ENCODE measurements at regions not wholly inside any gene's neighbourhood (a gene's known extent, or its start where the extent isn't known, plus 50 kb on each side); places are given as distances from the start of the nearest gene placed in this dataset.
A peak's percentile ranks its signal among the peaks of the same experiment; 100 is the strongest.
"Not testable (repeated sequence)": the region's sequence is repeated elsewhere in the genome, so short reads cannot be mapped to it uniquely, and the experiment has no call there.

DNA sequence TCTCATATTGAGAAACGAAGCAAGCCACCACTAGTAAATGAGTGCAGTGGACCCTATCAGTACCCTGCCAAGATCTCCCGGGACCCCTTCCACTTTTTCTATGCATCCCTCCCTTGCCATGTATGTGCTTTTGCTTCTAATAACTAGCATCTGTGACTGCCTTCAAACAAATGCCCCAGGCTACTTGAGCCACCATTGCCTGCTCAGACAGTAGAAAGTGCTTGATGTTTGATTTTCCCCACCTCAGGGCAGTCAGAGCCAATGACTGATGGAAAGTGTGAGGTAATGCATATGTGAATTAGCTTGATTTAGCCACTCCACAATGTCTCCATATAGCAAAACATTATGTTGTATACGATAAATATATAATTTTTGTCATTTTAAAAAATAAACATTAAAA lies 797.3 kb upstream of the ACO1 start:
- no peak for DNase-seq

DNA sequence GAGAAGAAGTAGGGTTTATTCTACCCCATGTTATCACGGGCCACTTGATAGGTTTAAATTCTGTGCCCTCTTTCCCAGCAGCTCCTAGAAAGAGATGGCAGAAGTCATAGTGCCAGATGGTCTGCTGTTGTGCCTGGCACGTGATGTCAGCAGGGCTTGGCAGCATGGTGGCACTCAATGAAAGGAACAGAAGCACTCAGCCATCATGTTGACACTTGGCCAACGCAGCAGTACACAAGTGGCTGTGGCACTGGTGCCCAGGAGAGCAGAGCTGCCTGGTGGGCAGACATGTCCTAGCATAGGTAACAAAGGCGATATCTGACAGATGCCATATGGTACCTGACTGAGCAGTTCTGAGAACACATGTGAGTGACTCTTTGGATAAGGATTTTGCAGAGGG lies 796.4 kb upstream of the ACO1 start:
- DNase-seq: no peak

DNA sequence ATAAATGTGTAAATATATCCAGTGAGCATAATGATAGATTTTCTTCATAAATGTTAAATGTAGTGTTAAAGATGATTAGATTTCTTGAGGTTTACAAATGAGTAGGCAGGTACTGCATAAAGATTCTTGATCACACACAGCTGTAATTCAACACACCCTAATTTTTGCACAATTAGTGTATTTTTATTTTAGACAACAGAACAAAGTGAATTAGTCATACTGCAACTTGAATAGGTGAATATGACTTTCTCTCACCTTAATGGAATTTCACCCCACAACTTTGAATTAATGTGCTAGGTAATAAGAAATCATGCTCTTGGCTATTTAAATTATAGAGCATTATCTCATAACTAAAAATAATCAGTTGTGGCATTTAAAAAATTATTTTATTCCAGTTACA lies 795.7 kb upstream of the ACO1 start:
- no peak for DNase-seq

DNA sequence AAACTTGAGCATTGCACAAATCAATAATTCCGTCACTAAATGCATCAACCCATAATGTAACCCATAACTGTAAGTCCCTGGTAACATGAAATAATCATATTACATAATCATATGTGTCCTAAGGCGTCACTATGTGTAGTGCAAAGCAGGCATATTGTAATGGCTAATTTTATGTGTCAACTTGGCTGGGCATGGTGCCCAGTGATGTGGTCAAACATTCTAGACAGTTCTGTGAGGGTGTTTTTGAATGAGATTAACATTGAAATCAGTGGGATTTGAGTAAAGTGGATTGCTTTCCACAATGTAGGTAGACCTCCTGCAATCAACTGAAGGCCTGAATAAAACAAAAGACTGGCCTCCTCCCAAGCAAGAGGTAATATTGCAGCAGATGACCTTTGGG lies 794.4 kb upstream of the ACO1 start:
- peak; percentile 23 for DNase-seq

DNA sequence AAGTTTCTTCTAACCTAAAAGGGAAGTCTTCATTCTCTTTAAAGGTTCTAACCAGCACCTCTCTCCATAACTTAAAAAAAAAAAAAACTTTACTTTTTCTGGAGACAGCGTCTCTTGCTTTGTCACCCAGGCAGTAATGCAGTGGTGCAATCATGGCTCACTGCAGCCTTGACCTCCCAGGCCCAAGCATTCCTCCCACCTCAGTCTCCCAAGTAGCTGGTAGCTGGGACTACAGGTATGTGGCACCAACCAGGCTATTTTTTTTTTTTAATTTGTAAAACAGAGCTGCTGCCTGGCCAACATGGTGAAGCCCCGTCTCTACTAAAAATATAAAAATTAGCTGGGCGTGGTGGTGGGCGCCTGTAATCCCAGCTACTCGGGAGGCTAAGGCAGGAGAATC lies 787.4 kb upstream of the ACO1 start:
- not testable (repeated sequence) for DNase-seq

- no peak for DNase-seq
Observed at GRCh38 chr9:31597977-31598376, 786.5 kb upstream of the ACO1 start.

GRCh38 chr9:31601666-31602065 lies 782.8 kb upstream of the ACO1 start:
- no peak for DNase-seq

- no peak for DNase-seq
Observed at GRCh38 chr9:31604531-31604930, 779.9 kb upstream of the ACO1 start.

GRCh38 chr9:31605164-31605563 lies 779.3 kb upstream of the ACO1 start:
- DNase-seq: no peak

DNA sequence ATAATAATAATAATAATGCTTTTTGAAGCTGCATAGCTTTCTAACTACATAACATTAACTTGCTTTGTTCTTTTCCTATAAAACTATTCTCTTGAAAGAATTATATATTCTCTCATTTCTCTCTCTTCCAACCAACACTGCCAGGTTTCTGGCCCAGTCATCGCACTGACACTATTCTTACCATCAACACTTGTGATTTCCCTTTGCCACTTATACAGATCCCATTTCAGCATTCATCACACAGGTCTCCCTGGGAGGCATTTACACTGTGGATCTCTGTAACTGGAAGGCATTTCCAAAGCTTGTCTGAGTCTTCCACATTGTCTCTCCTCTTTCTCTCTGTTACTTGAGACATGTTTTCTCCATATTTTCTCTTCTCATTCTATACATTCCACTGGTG lies 777.8 kb upstream of the ACO1 start:
- no peak for DNase-seq

- no peak for DNase-seq
Observed at GRCh38 chr9:31608416-31608815, 776.0 kb upstream of the ACO1 start.

DNA sequence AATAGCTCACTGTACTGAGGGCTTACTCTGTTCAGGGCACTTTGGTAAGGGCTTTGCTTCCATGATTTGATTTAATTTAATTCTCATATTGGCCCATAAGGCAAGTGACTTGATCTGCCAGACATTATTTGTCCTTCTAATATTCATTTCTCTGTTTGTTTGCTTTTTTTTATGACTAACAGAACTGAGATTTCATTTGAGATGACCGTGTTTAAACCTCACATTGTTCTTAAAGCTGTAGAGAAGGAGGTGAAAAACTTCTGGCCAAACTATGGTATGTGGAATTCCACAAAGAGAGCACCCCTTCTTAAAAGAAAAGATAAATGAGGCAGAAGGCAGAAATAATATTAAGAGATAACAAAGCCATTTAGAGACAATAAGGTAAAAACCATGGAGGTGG lies 775.6 kb upstream of the ACO1 start:
- no peak for DNase-seq

GRCh38 chr9:31612336-31613030 lies 772.0 kb upstream of the ACO1 start:
- DNase-seq: no peak

DNA sequence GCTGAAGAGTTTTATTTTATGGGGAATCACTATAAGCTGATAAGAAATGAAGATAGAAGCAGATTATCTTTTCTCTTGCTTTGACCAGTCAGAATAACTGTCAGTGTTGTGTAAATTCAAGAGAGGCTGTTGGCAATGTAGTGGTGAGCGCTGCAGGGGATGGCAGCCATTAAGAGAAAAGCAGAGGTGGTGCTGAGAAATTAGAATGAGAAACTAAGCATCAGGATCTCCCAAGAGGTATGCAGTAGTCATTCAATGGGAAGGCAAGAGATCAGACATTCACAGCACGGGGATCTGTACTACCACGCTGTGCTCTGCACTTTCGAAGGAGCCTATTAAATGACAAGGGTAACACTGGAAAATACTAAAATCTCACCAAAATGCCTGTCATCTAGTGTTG lies 768.5 kb upstream of the ACO1 start:
- no peak for DNase-seq

DNA sequence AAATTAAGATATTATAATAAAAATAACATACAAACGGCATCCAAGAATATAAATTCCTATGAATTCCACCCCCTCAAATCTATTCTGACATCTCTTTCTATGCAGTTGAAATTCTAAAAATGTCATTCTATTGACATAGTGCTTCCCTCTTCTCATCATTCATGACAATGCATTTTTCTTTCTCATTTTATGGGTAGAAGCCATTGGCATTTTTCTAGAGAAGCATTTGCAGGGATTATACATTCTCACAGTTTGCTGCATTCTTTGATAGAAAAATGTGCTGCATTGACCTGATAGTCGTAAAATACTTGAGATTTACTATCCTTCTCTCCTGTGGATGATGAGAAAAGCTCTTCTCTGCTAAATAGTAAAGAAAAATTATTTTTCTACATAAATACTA lies 760.9 kb upstream of the ACO1 start:
- DNase-seq: no peak

DNA sequence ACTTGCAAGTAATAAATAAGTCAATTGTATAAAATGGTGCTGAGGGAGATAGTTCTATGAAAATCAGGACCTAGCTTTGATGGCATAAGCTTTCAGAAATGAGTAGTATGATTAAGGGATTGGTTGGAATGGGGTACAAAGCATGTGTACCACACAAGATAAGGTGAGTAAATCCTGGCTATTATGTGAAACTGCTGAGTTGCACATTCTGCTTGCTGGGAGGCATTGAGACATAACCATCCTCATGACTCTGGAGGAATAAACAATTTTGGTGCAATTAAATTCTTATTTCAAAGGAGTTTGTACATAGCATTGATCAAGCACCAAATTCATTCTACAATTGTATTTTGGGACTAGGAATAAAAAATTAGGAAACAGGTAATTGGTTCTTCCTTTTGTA lies 755.2 kb upstream of the ACO1 start:
- no peak for DNase-seq

DNA sequence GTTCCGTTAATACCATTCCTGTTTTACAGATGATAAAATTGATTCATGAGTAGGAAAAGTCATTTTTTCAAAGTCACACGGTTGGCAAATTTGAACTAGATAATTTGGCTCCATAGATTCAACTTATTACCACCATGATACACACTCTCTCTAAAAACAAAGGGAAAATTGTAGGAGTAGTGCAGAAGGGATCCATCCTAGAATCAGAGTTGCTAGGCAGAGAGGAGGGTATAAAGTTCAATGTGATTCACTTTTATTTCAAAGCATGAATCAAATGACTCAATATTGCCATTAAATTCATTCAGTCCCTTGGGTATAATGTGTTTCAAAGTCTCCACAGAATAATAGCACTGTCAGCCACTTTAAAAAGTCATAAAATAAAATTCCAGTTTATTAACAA lies 747.2 kb upstream of the ACO1 start:
- no peak for DNase-seq

DNA sequence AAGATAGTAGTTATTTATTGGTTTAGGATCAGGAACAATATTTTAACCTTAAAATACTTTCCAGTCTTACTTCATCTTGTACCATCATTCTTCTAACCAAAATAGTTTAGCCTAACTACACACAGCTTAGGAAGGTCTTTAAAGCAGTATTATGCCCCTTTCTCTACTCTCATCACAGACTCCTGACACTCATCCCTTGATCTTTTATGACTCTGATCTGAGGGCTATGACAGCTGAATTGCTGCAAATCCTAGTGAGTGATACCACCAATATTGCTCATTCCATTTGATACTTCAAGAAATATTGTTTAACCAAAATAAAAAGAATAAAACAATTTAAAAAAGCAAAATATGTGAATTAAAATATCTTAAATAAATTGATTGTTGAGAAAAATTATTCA lies 746.6 kb upstream of the ACO1 start:
- no peak for DNase-seq

GRCh38 chr9:31639451-31639850 lies 745.0 kb upstream of the ACO1 start:
- no peak for DNase-seq

- DNase-seq: no peak
Observed at GRCh38 chr9:31669311-31669710, 715.1 kb upstream of the ACO1 start.

- no peak for DNase-seq
Observed at GRCh38 chr9:31671011-31671410, 713.4 kb upstream of the ACO1 start.

DNA sequence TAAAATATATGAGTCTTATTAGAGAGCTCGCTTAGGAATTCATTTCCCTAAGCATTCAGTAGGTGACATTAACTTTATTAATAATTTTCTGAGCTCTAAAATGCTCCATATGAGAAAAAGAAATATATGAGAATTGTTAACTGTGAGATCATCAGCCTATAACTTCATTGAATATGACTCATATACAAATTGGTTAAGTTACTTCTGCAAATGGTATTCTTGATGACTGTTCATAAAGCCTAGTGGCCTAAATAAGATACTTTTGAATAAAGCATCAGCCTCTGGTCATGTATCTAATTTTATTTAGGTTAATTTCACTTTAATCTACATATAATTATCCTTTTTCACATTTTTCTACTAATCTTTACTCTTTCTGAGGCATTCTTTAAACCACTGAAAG lies 710.2 kb upstream of the ACO1 start:
- peak; percentile 5 for DNase-seq

- DNase-seq: no peak
Observed at GRCh38 chr9:31677415-31677814, 707.0 kb upstream of the ACO1 start.

- no peak for DNase-seq
Observed at GRCh38 chr9:31677877-31678276, 706.6 kb upstream of the ACO1 start.

DNA sequence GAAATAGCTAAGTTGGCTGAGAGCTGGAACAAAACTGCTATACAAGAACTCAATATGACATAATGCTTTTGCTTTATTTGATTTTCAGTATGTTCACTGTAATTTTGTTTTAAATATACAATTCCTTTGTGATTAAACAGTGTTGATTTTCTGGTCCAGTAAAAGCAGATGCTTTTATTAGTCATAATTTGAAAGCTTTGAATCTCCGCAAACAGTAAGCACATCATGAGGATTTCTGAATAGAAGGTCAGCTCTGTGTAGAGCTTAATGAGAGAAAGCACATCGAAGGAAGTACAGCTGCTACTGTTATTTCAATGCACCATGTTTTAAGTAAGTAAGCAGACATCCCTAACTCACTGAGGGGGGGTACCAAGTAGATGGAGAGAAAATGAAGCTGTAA lies 701.3 kb upstream of the ACO1 start:
- no peak for DNase-seq

DNA sequence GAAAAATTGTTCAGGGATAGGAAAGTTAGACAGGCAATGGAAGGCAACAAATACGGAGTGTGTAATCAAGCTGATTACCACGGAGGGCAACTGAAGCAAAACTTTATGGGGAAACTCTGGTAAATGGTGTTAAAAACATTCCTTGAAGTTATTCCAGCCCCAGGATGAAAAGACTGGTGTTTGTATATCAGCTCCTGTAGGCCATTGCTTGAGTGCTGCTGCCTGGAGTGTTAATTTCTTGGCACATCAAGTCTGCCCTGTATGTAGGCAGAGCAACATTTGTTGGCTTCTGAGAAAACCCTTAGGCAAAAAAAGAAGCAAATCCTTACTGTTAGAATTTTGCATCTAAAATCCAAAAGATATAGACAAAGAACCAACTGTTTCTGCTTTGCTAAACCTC lies 686.5 kb upstream of the ACO1 start:
- no peak for DNase-seq
